ENCODE measurements at regions not wholly inside any gene's neighbourhood (a gene's known extent, or its start where the extent isn't known, plus 50 kb on each side); places are given as distances from the start of the nearest gene placed in this dataset.

GRCh38 chr1:57483954-57484353 is 60.1 kb upstream of the DAB1 start:
- no peak overlapping the region for H3K4me3 ChIP-seq (ENCODE audit: control insufficient read depth, low read depth, low read length)
- peak; percentile 14 for DNase-seq (ENCODE audit: low read depth)
- no peak for TF ChIP-seq CTCF (conservative IDR thresholded peaks at IDR 0.05; ENCODE audit: control insufficient read depth, insufficient read depth, low read depth, low read length)

- H3K4me3 ChIP-seq (ENCODE audit: control insufficient read depth, low read depth, low read length): no peak overlapping the region
- DNase-seq (ENCODE audit: low read depth): no peak
- TF ChIP-seq CTCF (conservative IDR thresholded peaks at IDR 0.05; ENCODE audit: control insufficient read depth, insufficient read depth, low read depth, low read length): no peak
Measured at GRCh38 chr1:57479471-57479870, 55.6 kb upstream of the DAB1 start.

- no peak overlapping the region for H3K4me3 ChIP-seq (ENCODE audit: control insufficient read depth, low read depth, low read length)
- no peak for TF ChIP-seq CTCF (conservative IDR thresholded peaks at IDR 0.05; ENCODE audit: control insufficient read depth, insufficient read depth, low read depth, low read length)
- no peak for DNase-seq (ENCODE audit: low read depth)
Measured at GRCh38 chr1:57475366-57475765, 51.5 kb upstream of the DAB1 start.

GRCh38 chr1:57474137-57474750 is 50.4 kb upstream of the DAB1 start:
- DNase-seq (ENCODE audit: low read depth): peak; percentile 63
- no peak for TF ChIP-seq CTCF (conservative IDR thresholded peaks at IDR 0.05; ENCODE audit: control insufficient read depth, insufficient read depth, low read depth, low read length)
- H3K4me3 ChIP-seq (ENCODE audit: control insufficient read depth, low read depth, low read length): no peak overlapping the region

All from fibroblast of mammary gland (primary cell).